GM19239 (cell line): ENCODE measurements at regions not wholly inside any gene's neighbourhood (a gene's known extent, or its start where the extent isn't known, plus 50 kb on each side); places are given as distances from the start of the nearest gene placed in this dataset.
"Not testable (repeated sequence)": the region's sequence is repeated elsewhere in the genome, so short reads cannot be mapped to it uniquely, and the experiment has no call there.

ENCODE experiments used
- DNase-seq: peaks from one replicate; pipeline ENCODE4 v3.0.0; 2011; ENCODE audit warnings: low spot score; ENCODE audit not compliant: insufficient read length
- FAIRE-seq: peaks from 2 replicates; lab custom pipeline; 2011; peaks lifted over from hg19 to GRCh38; lab: Jason Lieb, UNC

DNA sequence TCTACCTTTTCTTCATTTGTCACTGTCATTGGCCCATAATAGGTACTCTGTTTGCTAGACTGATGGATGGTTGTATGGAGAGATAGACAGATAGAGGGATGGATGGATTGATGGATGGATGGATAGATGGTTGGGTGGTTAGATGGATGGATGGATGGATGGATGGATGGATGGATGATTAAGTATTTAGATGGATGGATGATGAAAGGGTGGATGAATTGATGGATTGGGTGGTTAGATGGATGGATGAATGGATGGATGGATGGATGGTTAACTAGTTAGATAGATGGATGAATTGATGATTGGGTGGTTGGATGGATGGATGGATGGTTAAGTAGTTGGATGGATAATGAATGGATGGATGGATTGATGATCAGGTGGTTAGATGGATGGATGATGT lies 334.7 kb upstream of the AUTS2 start:
- DNase-seq (no peak), FAIRE-seq (no peak)

DNA sequence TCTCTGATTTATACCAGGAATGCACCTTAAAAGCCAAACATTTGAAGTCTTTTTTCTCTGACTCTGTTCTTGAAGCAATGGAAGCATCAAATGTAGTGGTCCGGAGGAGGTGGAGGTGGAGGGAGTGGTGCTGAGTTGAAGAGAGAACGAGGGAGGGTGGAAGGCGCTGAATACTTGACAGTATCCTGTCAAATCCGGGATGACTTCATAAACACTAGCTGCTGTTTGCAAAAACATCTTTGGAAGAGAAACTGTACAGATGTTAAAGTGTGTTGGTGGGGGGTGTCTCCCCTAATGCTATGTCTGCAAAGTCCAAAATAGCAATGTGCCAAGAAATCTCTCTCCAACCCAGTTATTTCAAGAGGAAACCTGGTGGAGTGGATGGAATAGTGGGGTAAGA lies 328.5 kb upstream of the AUTS2 start:
- FAIRE-seq (no peak), DNase-seq (no peak)

DNA sequence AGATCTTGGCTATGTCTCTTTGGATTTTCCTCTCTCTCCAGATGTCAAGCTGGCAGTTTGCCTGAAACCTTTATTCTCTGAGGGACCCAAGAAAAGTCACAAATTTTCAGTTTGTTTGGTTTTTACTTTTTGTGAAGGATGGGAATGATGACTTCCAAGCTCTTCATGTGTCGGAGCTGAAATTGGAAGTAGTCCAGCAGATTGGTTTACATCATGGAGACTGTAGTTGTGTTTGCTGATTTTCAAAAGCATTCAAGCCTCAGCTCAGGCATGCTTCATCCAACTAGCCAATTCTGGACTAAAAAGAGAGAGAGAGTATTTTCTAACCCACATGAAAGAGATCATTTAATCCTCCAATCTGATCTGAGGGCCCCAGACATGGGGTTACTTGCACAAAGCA lies 326.2 kb upstream of the AUTS2 start:
- DNase-seq (no peak), FAIRE-seq (no peak)

DNA sequence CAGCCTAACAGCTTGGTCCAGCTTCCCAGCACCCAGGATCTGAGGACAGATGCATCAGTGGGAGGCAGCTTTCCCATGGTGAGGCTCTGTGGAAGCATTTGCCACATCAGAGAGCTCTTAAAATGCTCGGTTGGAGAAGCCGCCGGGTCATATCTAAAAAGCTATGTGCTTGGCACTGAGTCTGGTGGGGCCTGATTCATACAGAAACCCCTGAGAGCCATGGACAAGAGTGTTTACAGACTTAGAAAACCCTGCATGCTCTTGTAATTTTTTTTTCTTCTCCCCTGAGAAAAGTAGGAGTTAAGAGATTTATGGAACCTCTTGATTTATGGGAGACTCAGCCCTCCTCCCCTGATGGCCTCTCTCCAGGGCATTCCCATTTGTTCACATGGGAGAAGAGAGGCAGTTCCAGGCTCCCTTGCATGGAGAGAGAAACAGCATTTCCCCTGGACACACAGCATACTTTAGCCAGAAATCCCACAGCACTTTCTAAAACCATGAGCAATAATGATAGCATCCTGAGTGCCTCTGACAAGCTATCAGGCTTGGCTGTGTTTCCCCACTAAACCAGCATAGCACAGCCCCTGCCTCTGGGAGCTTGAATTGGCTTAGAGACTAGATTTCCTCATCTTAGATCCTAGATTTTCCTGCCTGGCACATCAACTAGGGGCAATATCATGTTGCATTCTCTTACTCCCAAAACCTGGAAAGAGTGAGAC lies 322.1 kb upstream of the AUTS2 start:
- no peak for FAIRE-seq
- no peak for DNase-seq

DNA sequence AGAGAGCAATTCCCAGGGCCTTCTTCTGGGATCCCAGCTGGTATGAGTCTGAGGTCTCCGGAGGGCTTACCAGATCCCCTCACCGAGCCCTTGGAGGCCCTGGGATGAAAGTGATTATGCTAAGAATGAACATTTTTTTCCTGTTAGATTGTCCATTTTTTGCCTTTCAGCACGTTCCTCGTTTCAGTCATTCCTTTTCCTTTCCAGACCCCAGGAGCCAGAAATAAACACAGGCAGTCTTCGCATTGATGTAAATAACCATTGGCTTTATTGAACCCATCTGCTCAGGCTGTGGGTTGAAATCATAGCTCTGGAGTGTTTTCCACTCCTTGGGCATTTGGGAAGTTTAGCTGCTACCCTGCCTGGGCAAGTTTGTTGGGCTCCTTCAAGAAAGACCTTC lies 320.9 kb upstream of the AUTS2 start:
- FAIRE-seq (no peak), DNase-seq (no peak)

DNA sequence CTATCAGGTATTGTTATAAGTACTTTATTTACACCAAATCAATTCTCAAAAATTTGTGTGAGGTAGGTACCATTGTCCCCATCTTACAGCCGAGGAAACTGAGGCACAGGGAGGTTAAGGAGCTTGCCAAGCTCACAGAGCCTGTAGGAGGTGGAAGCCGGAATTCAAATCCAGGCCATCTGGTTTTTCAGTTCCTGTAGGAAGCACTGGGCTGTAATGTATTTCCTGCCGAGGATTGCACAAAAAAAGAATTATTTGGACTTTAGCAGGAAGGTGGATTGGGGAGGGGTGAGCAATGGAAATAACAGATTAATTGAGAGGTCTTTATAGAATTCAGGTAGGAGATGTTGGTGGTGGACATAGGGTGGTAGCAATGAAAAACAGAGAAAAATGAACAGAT lies 315.3 kb upstream of the AUTS2 start:
- FAIRE-seq (no peak), DNase-seq (no peak)

DNA sequence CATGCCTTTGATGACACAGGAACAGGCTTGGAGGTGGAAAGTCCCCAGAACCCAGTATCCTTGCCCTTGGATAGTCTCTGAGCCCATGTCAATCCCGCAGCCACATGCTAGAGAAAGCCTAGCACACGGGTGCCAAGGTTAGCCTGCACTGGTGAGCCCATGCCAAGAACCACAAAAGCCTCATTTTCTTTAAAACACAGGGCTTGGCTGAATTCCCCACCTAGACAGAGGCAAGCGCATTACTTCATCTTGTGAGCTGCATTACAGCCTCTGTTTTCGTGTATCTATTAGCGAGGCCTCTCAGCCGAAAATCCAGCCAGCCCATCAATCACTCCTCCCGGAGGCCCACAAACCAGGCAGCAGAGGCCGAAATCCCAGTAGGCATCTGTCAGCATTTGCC lies 314.9 kb upstream of the AUTS2 start:
- FAIRE-seq, result no peak
- DNase-seq, result no peak

DNA sequence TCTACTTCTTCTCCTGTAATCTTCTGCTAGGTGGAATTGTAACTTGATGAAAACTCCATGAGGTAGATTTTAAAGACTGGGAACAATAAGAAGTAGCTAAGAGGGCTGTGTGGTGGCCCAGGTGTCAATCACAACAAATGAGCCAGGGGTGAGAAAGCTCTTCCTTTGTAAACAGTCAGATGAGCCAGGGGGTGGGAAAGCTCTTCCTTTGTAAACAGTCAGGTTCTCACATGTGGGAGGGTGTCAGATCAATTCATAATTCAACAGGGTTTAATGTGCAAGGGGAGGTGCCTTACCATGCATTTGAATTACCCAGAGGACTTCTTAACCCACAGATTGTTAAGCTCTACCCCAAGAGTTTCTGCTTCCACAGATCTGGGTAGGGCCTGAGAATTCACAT lies 312.4 kb upstream of the AUTS2 start:
- no peak for FAIRE-seq
- no peak for DNase-seq

DNA sequence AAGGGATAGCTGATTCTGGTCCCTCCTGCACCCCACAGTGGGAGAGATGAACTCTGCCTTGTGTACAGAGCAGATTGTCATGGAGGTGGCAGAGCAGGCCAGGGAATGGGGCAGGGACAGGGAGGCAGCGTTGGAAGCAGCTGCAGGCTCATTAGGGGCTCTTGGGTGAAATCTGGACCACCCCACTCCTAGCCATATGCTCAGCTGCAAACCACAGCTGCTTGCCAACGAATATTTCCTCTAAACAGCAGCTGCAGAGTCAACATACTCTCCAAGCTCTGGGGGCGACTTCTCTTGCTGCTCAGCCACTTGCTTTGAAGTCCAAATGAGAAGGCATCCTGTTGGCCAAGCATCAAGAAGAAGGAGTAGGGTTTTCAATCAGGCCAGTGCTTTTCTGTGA lies 302.3 kb upstream of the AUTS2 start:
- FAIRE-seq (no peak), DNase-seq (no peak)

DNA sequence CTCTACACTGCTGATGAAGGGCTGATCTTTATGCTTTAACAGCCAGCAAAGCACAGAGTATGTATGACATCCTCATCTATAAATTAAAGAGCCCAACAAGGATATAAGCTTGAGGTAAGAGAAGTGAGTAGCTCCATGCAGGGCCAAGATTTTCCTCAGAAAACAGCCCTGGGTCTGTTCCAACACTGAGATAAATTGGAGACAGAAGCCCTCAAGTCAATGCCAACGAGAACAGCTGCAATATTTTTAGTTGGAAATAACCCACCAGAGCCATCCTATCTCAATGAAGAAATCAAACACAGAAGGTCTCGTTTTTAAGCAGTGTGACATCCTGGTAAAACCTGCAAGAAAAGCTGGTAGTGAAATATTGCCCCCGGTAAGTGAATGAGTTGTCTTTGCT lies 297.0 kb upstream of the AUTS2 start:
- no peak for FAIRE-seq
- DNase-seq, result no peak

DNA sequence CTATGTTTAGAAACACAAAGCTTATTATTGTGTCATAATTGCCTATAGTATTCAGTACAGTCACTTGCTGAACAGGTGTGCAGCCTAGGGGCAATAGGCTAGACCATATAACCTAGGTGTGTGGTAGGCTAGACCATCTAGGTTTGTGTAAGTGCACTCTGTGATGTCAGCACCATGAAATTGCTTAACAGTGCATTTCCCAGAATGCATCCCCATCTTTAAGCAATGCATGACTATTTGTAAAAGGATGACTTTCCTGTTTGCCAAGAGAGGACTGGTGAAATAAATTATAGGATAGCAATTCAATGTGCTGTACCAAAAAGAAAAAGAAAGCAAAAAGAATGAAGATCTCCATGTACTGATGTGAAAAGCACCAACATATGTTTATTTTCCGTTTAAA lies 288.7 kb upstream of the AUTS2 start:
- no peak for FAIRE-seq
- DNase-seq, result no peak

DNA sequence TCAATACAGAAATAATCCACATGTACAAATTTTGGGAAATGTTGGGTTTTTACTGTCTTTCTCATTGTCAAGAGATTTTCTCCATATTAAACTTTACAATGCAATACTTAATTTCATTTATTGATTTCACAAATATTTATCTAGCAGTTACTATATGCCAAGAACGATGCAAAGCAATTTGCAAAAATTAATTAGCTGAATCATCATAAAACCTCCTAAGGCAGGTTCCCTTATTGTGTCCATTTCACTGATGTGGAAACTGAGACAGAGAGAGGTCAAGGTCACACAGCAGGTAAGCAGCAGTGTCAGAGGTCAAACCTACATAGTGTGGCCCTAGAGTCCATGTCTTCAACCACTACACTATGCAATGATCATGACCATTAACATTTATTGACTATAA lies 286.8 kb upstream of the AUTS2 start:
- FAIRE-seq, result no peak

DNA sequence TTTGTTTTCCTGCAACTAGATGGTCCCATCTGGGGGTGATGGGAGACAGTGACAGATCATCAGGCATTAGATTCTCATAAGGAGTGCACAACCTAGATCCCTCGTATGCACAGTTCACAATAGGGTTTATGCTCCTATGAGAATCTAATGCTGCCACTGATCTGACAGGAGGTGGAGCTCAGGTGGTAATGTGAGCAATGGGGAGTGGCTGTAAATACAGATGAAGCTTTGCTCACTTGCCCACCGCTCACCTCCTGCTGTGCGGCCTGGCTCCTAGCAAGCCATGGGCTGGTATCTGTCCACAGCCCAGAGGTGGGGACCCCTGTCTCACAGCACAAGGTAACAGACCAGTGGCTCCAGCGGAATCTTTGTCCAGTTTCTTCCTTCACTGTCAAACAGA lies 284.4 kb upstream of the AUTS2 start:
- not testable (repeated sequence) for DNase-seq, FAIRE-seq

More for the DNA sequence above, 286.8 kb upstream of the AUTS2 start:
- no peak for DNase-seq

DNA sequence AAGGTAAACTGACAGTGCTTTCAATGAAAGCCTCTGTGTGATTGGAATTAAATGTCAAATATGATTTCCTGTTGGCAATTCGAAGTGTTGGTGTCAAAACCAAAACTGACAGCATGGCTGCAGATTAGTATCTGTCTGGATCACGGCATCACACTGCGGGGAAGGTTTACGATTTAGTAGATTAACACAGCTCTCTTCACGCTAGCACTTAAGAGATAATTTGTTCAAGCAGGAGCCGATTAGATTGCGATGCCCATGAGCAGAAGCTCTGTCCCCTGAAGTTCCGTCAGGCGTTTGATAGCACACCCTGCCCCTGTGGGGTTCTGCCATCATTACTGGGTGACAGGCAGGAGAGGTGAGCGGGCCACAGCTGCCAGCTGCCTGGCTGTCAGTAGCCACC lies 279.5 kb upstream of the AUTS2 start:
- no peak for FAIRE-seq
- no peak for DNase-seq

DNA sequence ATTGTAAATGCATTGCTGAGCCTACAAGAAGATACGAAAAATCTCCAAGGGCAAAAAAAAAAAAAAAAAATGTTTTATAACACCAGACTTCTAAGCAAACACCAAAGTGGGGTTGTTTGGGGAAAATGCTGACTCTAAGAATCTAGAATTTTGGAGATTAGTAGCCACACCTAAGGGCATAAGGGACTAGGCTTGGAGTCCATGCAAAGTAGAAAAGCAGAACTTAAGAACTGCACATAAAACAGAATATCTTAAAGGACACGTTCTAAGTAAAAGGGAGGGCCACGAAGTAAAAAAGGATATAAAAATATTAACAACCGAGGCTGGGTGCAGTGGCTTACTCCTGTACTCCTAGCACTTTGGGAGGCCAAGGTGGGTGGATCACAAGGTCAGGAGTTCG lies 269.8 kb upstream of the AUTS2 start:
- FAIRE-seq (no peak), DNase-seq (no peak)

DNA sequence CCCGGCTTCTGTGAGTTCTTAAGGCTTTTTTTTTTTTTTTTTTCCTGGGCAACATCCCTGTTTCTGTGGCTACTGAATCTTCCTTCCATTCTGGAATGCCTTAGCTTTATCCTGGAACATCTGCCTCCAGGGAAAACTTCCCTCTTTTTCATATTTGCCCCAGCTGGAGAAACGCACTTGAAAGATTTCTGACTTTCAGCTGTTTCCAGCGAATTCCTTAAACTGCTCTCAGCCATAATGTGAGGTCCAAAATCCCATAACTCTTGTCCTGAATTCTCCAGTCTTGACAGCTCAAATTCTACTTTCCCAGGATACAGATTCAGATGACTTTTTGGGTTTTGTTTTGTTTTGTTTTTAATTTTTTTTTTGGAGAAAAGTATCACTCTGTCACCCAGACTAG lies 263.6 kb upstream of the AUTS2 start:
- DNase-seq, result no peak
- no peak for FAIRE-seq

DNA sequence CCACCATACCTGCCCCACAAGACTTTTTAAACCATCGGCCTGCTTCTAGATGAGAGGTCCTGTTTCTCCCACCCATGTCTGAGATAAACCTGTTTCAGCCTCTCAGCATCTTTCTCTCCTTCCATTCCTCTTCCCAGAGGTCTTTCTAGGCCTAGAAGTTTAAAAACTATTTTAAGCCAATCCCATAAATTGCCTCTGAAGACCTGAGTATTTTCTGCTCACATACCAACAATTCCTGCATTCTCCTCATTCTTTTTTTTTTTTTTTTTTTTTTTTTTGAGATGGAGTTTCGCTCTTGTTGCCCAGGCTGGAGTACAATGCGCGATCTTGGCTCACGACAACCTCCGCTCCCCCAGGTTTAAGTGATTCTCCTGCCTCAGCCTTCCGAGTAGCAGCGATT lies 262.9 kb upstream of the AUTS2 start:
- DNase-seq, result no peak
- FAIRE-seq, result no peak

DNA sequence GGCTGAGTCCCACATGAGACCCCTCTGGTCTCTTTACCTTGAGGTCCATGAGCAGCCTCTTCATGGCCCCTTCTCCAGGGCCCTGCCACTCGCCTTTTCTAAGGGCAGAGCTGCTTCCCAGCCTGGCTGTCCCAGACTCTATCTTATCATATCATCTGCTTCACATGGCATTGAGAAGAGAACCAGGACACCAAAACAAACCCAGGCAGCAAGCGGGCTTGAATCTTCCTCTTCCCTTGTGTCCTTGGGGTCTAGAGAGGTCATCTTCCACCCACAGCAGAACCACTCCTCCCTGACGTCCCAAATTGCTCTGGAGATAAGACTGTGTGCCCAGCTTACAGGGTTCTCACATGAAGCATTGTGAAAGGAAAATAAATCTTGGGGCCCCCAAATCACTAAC lies 261.3 kb upstream of the AUTS2 start:
- no peak for FAIRE-seq
- DNase-seq, result no peak

DNA sequence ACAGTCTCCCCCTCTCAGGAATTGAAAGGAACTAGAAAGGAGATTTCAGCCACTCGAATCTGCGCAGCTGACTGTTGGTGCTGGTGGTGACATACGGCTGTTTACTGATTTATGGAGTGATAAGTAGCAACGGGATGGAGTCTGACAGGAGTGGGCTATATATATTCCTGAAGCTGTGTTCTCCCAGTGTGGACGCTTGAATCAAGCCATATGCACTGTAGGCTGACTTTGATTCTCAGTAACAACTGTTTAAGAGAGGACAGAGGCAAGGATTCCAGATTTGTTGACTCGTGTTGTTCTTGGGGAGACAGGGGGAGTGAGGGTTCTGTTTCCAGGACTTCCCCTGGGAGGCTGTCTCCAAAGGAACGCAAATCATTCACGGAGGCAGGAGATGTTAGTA lies 260.1 kb upstream of the AUTS2 start:
- DNase-seq (no peak), FAIRE-seq (no peak)

DNA sequence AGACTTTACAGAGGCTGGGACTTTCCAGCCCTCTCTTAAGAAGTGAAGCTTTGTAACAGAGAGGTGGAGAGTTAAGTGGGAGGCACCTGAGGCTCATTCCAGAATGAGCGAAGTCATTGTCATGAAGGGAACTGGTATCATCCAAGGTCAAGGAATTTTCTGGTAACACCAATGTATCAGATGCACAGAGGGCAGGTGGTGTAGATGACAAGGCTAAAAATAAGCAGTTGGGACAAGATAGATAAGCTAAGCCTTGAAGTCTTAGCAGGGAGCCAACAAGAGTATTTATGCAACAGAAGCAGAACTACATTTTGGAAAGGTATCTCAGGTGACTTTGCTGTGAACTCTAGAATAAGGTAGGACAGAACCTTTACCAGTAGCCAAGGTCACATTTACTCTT lies 257.0 kb upstream of the AUTS2 start:
- FAIRE-seq, result no peak
- no peak for DNase-seq

DNA sequence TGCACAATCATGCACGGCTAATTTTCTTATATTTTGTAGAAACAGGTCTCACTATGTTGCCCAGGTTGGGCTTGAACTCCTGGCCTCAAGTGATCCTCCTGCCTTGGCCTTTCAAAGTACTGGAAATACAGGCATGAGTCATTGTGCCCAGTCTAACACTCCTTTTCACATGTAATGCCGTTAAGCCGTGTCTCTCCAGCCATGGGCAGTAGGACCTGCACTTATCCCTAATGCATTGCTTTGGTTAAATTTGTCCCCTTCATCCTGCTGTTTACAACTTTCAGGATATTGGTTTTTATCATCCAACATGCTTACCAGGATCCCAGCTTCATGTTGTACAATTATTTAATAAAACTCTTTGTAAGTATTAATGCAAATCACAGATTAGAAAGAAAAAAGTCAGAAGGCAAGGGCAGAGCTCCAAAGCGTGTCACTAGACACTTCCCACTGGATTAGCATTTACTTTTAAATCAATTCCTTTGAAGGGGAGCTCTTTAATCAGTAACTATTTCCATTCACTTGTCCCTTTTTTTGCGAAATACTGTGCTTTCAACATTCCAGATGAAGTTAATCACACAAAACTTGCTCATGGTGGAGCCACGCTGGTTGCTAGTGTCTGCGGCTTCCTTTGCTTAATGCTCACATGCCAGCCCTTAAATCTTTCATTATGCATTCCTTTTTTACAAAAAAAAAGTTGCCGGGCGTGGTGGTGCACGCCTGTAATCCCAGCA lies 256.0 kb upstream of the AUTS2 start:
- FAIRE-seq, result no peak
- no peak for DNase-seq

DNA sequence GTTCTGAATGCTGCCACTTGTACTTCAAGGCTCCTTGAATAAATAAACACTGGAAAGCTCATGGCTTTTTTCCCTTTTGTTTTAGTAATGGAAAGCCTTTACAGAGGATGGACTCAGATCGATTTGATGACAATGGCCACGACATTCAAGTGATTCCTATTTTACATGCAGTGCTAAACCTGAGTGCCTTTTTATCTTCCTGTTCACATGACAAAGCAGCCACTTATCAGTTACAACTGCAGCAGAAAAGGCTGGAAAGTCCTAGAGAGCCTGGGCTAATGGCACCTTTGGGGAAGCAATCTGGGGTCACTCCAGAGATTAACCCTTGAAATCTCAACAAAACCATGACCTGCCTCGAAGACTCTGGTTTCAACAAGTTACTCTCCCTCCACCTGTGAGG lies 249.0 kb upstream of the AUTS2 start:
- DNase-seq (no peak), FAIRE-seq (no peak)
